Endothelial cell of umbilical vein (primary cell): ENCODE measurements at regions not wholly inside any gene's neighbourhood (a gene's known extent, or its start where the extent isn't known, plus 50 kb on each side); places are given as distances from the start of the nearest gene placed in this dataset.

Experiments used
- POLR2A ChIP-seq: IDR thresholded peaks from 2 replicates; pipeline ENCODE4 v1.6.1; 2012; ENCODE audit warnings: low read depth, mild to moderate bottlenecking, control low read depth, low read length
- TF ChIP-seq, protein P1 (sequence below), 2 donors: IDR thresholded peaks; 1 replicate in 1 of 2; 2 replicates in 1 of 2; pipeline ENCODE4 v1.5.1; 2011; ENCODE audit warnings: low read length in 2 of 2, mild to moderate bottlenecking in 2 of 2, moderate library complexity in 2 of 2, control low read depth in 1 of 2, inconsistent platforms in 1 of 2, low read depth in 1 of 2; ENCODE audit not compliant: insufficient read depth in 1 of 2; ENCODE audit errors: extremely low read depth in 1 of 2

DNA sequence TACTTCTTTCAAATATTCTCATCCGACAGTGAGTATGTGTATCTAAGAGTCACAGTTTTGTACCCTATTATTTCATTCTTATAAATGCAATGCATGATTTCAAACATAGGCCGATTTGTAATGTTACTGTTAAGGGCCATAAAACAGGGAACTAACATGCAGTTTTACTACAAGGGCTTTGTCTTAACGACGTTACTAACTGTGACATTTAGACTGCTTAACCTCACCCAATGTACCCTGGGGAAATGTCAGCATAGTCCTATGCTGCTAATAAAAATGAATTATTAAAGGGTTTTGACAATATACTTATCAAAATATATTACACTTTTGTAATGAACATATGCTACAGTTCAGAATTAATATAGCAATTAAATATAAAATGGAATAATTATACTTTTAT lies 74.8 kb upstream of the CPXCR1 start:
- TF ChIP-seq, protein P1, sequence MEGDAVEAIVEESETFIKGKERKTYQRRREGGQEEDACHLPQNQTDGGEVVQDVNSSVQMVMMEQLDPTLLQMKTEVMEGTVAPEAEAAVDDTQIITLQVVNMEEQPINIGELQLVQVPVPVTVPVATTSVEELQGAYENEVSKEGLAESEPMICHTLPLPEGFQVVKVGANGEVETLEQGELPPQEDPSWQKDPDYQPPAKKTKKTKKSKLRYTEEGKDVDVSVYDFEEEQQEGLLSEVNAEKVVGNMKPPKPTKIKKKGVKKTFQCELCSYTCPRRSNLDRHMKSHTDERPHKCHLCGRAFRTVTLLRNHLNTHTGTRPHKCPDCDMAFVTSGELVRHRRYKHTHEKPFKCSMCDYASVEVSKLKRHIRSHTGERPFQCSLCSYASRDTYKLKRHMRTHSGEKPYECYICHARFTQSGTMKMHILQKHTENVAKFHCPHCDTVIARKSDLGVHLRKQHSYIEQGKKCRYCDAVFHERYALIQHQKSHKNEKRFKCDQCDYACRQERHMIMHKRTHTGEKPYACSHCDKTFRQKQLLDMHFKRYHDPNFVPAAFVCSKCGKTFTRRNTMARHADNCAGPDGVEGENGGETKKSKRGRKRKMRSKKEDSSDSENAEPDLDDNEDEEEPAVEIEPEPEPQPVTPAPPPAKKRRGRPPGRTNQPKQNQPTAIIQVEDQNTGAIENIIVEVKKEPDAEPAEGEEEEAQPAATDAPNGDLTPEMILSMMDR (IDR thresholded peaks at IDR 0.05; ENCODE audit: extremely low read depth in 1 of 2, insufficient read depth in 1 of 2, low read depth in 1 of 2, low read length in 2 of 2): no peak
- TF ChIP-seq POLR2A: no peak
